KMS-11 (cell line): ENCODE measurements at regions not wholly inside any gene's neighbourhood (a gene's known extent, or its start where the extent isn't known, plus 50 kb on each side); places are given as distances from the start of the nearest gene placed in this dataset.

Experiments
- H2AFZ ChIP-seq: fragments of 200-600 bp; sonication (generic); 2 replicates; pipeline ENCODE4 v1.6.1; 2016; ENCODE audit warnings: antibody characterized with exemption, mixed run types, low read depth
- H3K27ac ChIP-seq: fragments of 200-600 bp; sonication (generic); 2 replicates; pipeline ENCODE4 v1.6.1; 2016; ENCODE audit warnings: mild to moderate bottlenecking, mixed run types
- H3K27me3 ChIP-seq: fragments of 200-600 bp; sonication (generic); 2 replicates; pipeline ENCODE4 v1.6.1; 2017; ENCODE audit warnings: mild to moderate bottlenecking, low read depth, mixed run types, moderate library complexity; ENCODE audit not compliant: insufficient read depth
- H3K36me3 ChIP-seq: fragments of 200-600 bp; sonication (generic); 2 replicates; pipeline ENCODE4 v1.6.1; 2017; ENCODE audit warnings: mild to moderate bottlenecking, mixed run types; ENCODE audit not compliant: insufficient read depth
- H3K4me1 ChIP-seq: fragments of 200-600 bp; sonication (generic); 2 replicates; pipeline ENCODE4 v1.6.1; 2016; ENCODE audit warnings: mild to moderate bottlenecking, low read depth, mixed run types; ENCODE audit not compliant: poor library complexity, severe bottlenecking
- H3K4me2 ChIP-seq: fragments of 200-600 bp; sonication (generic); 2 replicates; pipeline ENCODE4 v1.7.0; 2016; ENCODE audit warnings: mild to moderate bottlenecking, mixed run types
- H3K4me3 ChIP-seq: fragments of 200-600 bp; sonication (generic); IDR thresholded peaks from 2 replicates; pipeline ENCODE4 v1.6.1; 2017; ENCODE audit warnings: low read depth, low read length, mixed read lengths; ENCODE audit not compliant: insufficient read depth
- H3K79me2 ChIP-seq: fragments of 200-600 bp; sonication (generic); 2 replicates; pipeline ENCODE4 v1.6.1; 2016; ENCODE audit warnings: low read depth, mixed run types; ENCODE audit not compliant: insufficient read depth
- H3K9ac ChIP-seq: fragments of 200-600 bp; sonication (generic); 2 replicates; pipeline ENCODE4 v1.6.1; 2016; ENCODE audit warnings: mild to moderate bottlenecking, mixed run types
- H4K20me1 ChIP-seq: fragments of 200-600 bp; sonication (generic); 2 replicates; pipeline ENCODE4 v1.6.1; 2016; ENCODE audit warnings: mild to moderate bottlenecking, mixed run types; ENCODE audit not compliant: insufficient read depth
- TF ChIP-seq, protein P1 (sequence below): fragments of 200-600 bp; sonication (generic); conservative IDR thresholded peaks from 2 replicates; pipeline ENCODE4 v1.6.1; 2017; ENCODE audit warnings: low read depth, mild to moderate bottlenecking, antibody characterized with exemption, low read length, moderate library complexity, mixed read lengths

DNA sequence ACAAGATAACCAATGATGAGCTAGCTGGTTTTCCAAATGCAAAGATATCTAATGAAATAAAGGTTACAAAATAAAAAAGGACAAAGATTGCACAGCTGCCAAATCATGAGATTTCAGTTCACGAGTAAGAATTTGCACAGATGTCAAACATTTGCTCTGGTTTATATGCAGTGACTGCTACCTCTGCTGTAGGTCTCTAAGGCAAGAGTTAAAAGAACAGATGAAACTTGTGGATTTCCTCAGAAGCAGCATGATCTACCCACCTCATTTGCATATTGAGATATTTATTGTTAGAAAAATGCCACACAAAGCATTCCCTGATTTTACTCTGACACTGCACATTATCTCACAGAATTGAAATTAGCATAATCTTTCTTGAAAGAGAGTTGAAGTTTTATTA lies 763.2 kb upstream of the ZEB2 start:
- TF ChIP-seq, protein P1, sequence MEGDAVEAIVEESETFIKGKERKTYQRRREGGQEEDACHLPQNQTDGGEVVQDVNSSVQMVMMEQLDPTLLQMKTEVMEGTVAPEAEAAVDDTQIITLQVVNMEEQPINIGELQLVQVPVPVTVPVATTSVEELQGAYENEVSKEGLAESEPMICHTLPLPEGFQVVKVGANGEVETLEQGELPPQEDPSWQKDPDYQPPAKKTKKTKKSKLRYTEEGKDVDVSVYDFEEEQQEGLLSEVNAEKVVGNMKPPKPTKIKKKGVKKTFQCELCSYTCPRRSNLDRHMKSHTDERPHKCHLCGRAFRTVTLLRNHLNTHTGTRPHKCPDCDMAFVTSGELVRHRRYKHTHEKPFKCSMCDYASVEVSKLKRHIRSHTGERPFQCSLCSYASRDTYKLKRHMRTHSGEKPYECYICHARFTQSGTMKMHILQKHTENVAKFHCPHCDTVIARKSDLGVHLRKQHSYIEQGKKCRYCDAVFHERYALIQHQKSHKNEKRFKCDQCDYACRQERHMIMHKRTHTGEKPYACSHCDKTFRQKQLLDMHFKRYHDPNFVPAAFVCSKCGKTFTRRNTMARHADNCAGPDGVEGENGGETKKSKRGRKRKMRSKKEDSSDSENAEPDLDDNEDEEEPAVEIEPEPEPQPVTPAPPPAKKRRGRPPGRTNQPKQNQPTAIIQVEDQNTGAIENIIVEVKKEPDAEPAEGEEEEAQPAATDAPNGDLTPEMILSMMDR: no peak
- Histone ChIP-seq H3K9ac (no peak overlapping the region), H4K20me1 (no peaks in the 10 kb centered on the region), H3K4me2 (no peak overlapping the region), H3K27ac (no peak overlapping the region), H3K4me1 (peaks cover 13% of the 10 kb centered on the region), H3K79me2 (no peaks in the 10 kb centered on the region), H2AFZ (no peak overlapping the region), H3K27me3 (no peaks in the 10 kb centered on the region), H3K36me3 (no peaks in the 10 kb centered on the region), H3K4me3 (no peak overlapping the region)

GRCh38 chr2:145277922-145278321 lies 758.0 kb upstream of the ZEB2 start:
- peaks cover 6% of the 10 kb centered on the region for H3K4me1 ChIP-seq
- no peaks in the 10 kb centered on the region for H4K20me1 ChIP-seq
- H3K4me2 ChIP-seq: no peak overlapping the region
- no peak overlapping the region for H3K9ac ChIP-seq
- H3K36me3 ChIP-seq: no peaks in the 10 kb centered on the region
- H3K4me3 ChIP-seq: no peak overlapping the region
- no peak overlapping the region for H3K27ac ChIP-seq
- TF ChIP-seq, protein P1: no peak
- no peaks in the 10 kb centered on the region for H3K79me2 ChIP-seq
- no peak overlapping the region for H2AFZ ChIP-seq
- H3K27me3 ChIP-seq: no peaks in the 10 kb centered on the region

- H3K27me3 ChIP-seq: no peaks in the 10 kb centered on the region
- H3K4me2 ChIP-seq: no peak overlapping the region
- TF ChIP-seq, protein P1: no peak
- H3K9ac ChIP-seq: no peak overlapping the region
- H3K27ac ChIP-seq: no peak overlapping the region
- H3K36me3 ChIP-seq: no peaks in the 10 kb centered on the region
- no peak overlapping the region for H3K4me3 ChIP-seq
- H4K20me1 ChIP-seq: no peaks in the 10 kb centered on the region
- H3K4me1 ChIP-seq: no peaks in the 10 kb centered on the region
- H3K79me2 ChIP-seq: no peaks in the 10 kb centered on the region
- H2AFZ ChIP-seq: no peak overlapping the region
Measured at GRCh38 chr2:145273840-145274239, 753.9 kb upstream of the ZEB2 start.

GRCh38 chr2:145268931-145269330 lies 749.0 kb upstream of the ZEB2 start:
- Histone ChIP-seq H4K20me1 (no peaks in the 10 kb centered on the region), H3K36me3 (no peaks in the 10 kb centered on the region), H3K4me1 (no peaks in the 10 kb centered on the region), H3K27me3 (no peaks in the 10 kb centered on the region), H3K4me3 (no peak overlapping the region), H3K79me2 (no peaks in the 10 kb centered on the region), H3K9ac (no peak overlapping the region), H2AFZ (no peak overlapping the region), H3K27ac (no peak overlapping the region), H3K4me2 (no peak overlapping the region)
- TF ChIP-seq, protein P1: no peak

- H3K27me3 ChIP-seq: no peaks in the 10 kb centered on the region
- no peaks in the 10 kb centered on the region for H3K36me3 ChIP-seq
- H3K27ac ChIP-seq: no peak overlapping the region
- H3K9ac ChIP-seq: no peak overlapping the region
- H2AFZ ChIP-seq: no peak overlapping the region
- no peak overlapping the region for H3K4me2 ChIP-seq
- no peaks in the 10 kb centered on the region for H3K4me1 ChIP-seq
- TF ChIP-seq, protein P1: no peak
- no peak overlapping the region for H3K4me3 ChIP-seq
- no peaks in the 10 kb centered on the region for H4K20me1 ChIP-seq
- no peaks in the 10 kb centered on the region for H3K79me2 ChIP-seq
Measured at GRCh38 chr2:145267451-145267850, 747.5 kb upstream of the ZEB2 start.
